CD4-positive, alpha-beta memory T cell (primary cell): ENCODE measurements at regions not wholly inside any gene's neighbourhood (a gene's known extent, or its start where the extent isn't known, plus 50 kb on each side); places are given as distances from the start of the nearest gene placed in this dataset.
A peak's percentile ranks its signal among the peaks of the same experiment; 100 is the strongest.

Experiments
- CTCF ChIA-PET: fragments of 350-600 bp; sonication (Branson Sonifier 250); formaldehyde crosslinking; loops from one replicate; lab custom pipeline; 2021; ENCODE audit warnings: inconsistent platforms; ENCODE audit not compliant: partially characterized antibody; lab: Charles Lee
- POLR2A ChIA-PET: fragments of 350-600 bp; sonication (Branson Sonifier 250); formaldehyde crosslinking; loops from one replicate; lab custom pipeline; 2021; ENCODE audit not compliant: partially characterized antibody; lab: Charles Lee
- DNase-seq, 5 donors: peaks; one replicate each; pipeline versions ENCODE4 v3.0.0 to v3.0.0-alpha.2; 2020 to 2022; ENCODE audit warnings: mixed read lengths in 1 of 5
- H3K27ac ChIP-seq: one replicate; pipeline ENCODE4 v1.7.0; 2013; ENCODE audit warnings: low read depth, low read length
- H3K27me3 ChIP-seq: 2 replicates; pipeline ENCODE4 v1.7.0; 2013; ENCODE audit warnings: mild to moderate bottlenecking, low read length, moderate library complexity; ENCODE audit not compliant: insufficient read depth
- H3K36me3 ChIP-seq: 2 replicates; pipeline ENCODE4 v1.7.0; 2013; ENCODE audit warnings: mild to moderate bottlenecking, low read length, moderate library complexity; ENCODE audit not compliant: insufficient read depth
- H3K4me1 ChIP-seq: 2 replicates; pipeline ENCODE4 v1.7.0; 2013; ENCODE audit warnings: mild to moderate bottlenecking, low read length, moderate library complexity; ENCODE audit not compliant: insufficient read depth
- H3K4me3 ChIP-seq, 2 donors: one replicate each; pipeline ENCODE4 v1.7.0; 2013; ENCODE audit warnings: low read length in 2 of 2, mild to moderate bottlenecking in 1 of 2
- H3K9me3 ChIP-seq, 2 donors: one replicate each; pipeline ENCODE4 v1.7.0; 2013; ENCODE audit warnings: low read length in 2 of 2, control low read depth in 1 of 2; ENCODE audit not compliant: control insufficient read depth in 1 of 2
- H3K27ac Mint-ChIP-seq, 7 donors: one replicate each; pipeline ENCODE4 v1.8.0; 2020 to 2021; ENCODE audit warnings: mixed read lengths in 7 of 7, mild to moderate bottlenecking in 6 of 7, inconsistent platforms in 3 of 7, moderate library complexity in 3 of 7
- H3K27me3 Mint-ChIP-seq, 2 donors: one replicate each; pipeline ENCODE4 v1.8.0; 2020 to 2021; ENCODE audit warnings: mixed read lengths in 2 of 2
- H3K36me3 Mint-ChIP-seq, 2 donors: one replicate each; pipeline ENCODE4 v1.8.0; 2020 to 2021; ENCODE audit warnings: mixed read lengths in 2 of 2, inconsistent platforms in 1 of 2, mild to moderate bottlenecking in 1 of 2
- H3K4me1 Mint-ChIP-seq, 4 donors: one replicate each; pipeline ENCODE4 v1.8.0; 2020 to 2021; ENCODE audit warnings: mixed read lengths in 4 of 4, mild to moderate bottlenecking in 1 of 4
- H3K4me3 Mint-ChIP-seq, 8 donors: one replicate each; pipeline ENCODE4 v1.8.0; 2020 to 2021; ENCODE audit warnings: mixed read lengths in 8 of 8, mild to moderate bottlenecking in 7 of 8, moderate library complexity in 6 of 8, inconsistent platforms in 3 of 8
- H3K9me3 Mint-ChIP-seq, 8 donors: one replicate each; pipeline ENCODE4 v1.8.0; 2020 to 2021; ENCODE audit warnings: mixed read lengths in 8 of 8, mild to moderate bottlenecking in 5 of 8, inconsistent platforms in 3 of 8, moderate library complexity in 1 of 8
- intact Hi-C: fragments of 100-400 bp; cut with micrococcal nuclease; formaldehyde crosslinking; loops from one replicate; pipeline ENCODE4 v1.15.1; 2023

- Mint-ChIP-seq H3K4me3 (peak overlapping the region in 1 of 8 donors; percentile 17), H3K27me3 (no peaks in the 10 kb centered on the region), H3K4me1 (peaks cover 21 to 36% (median 25%) of the 10 kb centered on the region in 4 donors), H3K9me3 (no peaks in the 10 kb centered on the region), H3K36me3 (no peaks in the 10 kb centered on the region), H3K27ac (peak overlapping the region in 3 of 7 donors; percentile 10 to 66 (median 25))
- Histone ChIP-seq H3K9me3 (no peaks in the 10 kb centered on the region), H3K4me1 (peaks cover 13% of the 10 kb centered on the region), H3K4me3 (no peak overlapping the region), H3K36me3 (no peaks in the 10 kb centered on the region), H3K27ac (no peak overlapping the region), H3K27me3 (no peaks in the 10 kb centered on the region)
- ChIA-PET POLR2A (no interaction called here), CTCF (interaction anchor here (0.9 kb wide), 2 partner anchors 13 to 17 kb away, joined by 3 read pairs; no protein-coding TSS in a partner anchor)
- no peak for DNase-seq
- intact Hi-C loops: no loop called here
These were observed 534.3 kb downstream of the VRK1 start for GRCh38 chr14:97331526-97331925.

- Histone ChIP-seq H3K27ac (no peak overlapping the region), H3K36me3 (no peaks in the 10 kb centered on the region), H3K4me3 (no peak overlapping the region), H3K9me3 (no peaks in the 10 kb centered on the region), H3K27me3 (no peaks in the 10 kb centered on the region), H3K4me1 (peaks cover 13% of the 10 kb centered on the region)
- Mint-ChIP-seq H3K27ac (peak overlapping the region in 1 of 7 donors; percentile 3), H3K4me1 (peaks cover 18 to 35% (median 21%) of the 10 kb centered on the region in 4 donors), H3K9me3 (peaks cover 6 to 19% (median 12%) of the 10 kb centered on the region in 8 donors), H3K36me3 (peaks cover 2 to 3% of the 10 kb centered on the region in 2 donors), H3K4me3 (no peak overlapping the region), H3K27me3 (no peaks in the 10 kb centered on the region)
- intact Hi-C loops: no loop called here
- peak in 1 of 5 donors; percentile 3 for DNase-seq
- ChIA-PET CTCF (no interaction called here), POLR2A (no interaction called here)
These were observed 539.0 kb downstream of the VRK1 start for GRCh38 chr14:97336179-97336578.

- H3K4me1 Mint-ChIP-seq: peaks cover 13 to 29% (median 15%) of the 10 kb centered on the region in 4 donors
- no peaks in the 10 kb centered on the region for H3K27me3 Mint-ChIP-seq
- H3K27me3 ChIP-seq: no peaks in the 10 kb centered on the region
- ChIA-PET CTCF (no interaction called here), POLR2A (no interaction called here)
- H3K4me3 Mint-ChIP-seq: no peak overlapping the region
- H3K4me1 ChIP-seq: peaks cover 9% of the 10 kb centered on the region
- no peak overlapping the region for H3K27ac Mint-ChIP-seq
- peaks cover 2 to 3% of the 10 kb centered on the region in 2 donors for H3K36me3 Mint-ChIP-seq
- peaks cover 6 to 22% (median 15%) of the 10 kb centered on the region in 8 donors for H3K9me3 Mint-ChIP-seq
- intact Hi-C loops: no loop called here
- no peak overlapping the region for H3K4me3 ChIP-seq
- no peaks in the 10 kb centered on the region for H3K9me3 ChIP-seq
- H3K36me3 ChIP-seq: no peaks in the 10 kb centered on the region
- no peak for DNase-seq
- H3K27ac ChIP-seq: no peak overlapping the region
These were observed 539.6 kb downstream of the VRK1 start for GRCh38 chr14:97336816-97337215.

GRCh38 chr14:97337267-97337666 lies 540.1 kb downstream of the VRK1 start:
- no peak overlapping the region for H3K27ac ChIP-seq
- Mint-ChIP-seq H3K27me3 (no peaks in the 10 kb centered on the region), H3K4me3 (no peak overlapping the region), H3K4me1 (peaks cover 10 to 25% (median 11%) of the 10 kb centered on the region in 4 donors), H3K36me3 (peaks cover 2 to 3% of the 10 kb centered on the region in 2 donors), H3K27ac (no peak overlapping the region), H3K9me3 (peaks cover 6 to 24% (median 17%) of the 10 kb centered on the region in 8 donors)
- H3K36me3 ChIP-seq: no peaks in the 10 kb centered on the region
- DNase-seq: no peak
- H3K4me3 ChIP-seq: no peak overlapping the region
- ChIA-PET CTCF (no interaction called here), POLR2A (no interaction called here)
- no peaks in the 10 kb centered on the region for H3K9me3 ChIP-seq
- H3K4me1 ChIP-seq: peaks cover 5% of the 10 kb centered on the region
- H3K27me3 ChIP-seq: no peaks in the 10 kb centered on the region
- intact Hi-C loops: no loop called here

GRCh38 chr14:97337670-97338069 lies 540.5 kb downstream of the VRK1 start:
- DNase-seq: no peak
- Mint-ChIP-seq H3K4me3 (no peak overlapping the region), H3K36me3 (peaks cover 2 to 3% of the 10 kb centered on the region in 2 donors), H3K9me3 (peaks cover 6 to 24% (median 17%) of the 10 kb centered on the region in 8 donors), H3K27me3 (no peaks in the 10 kb centered on the region), H3K4me1 (peaks cover 7 to 21% (median 9%) of the 10 kb centered on the region in 4 donors), H3K27ac (no peak overlapping the region)
- Histone ChIP-seq H3K9me3 (no peaks in the 10 kb centered on the region), H3K4me1 (peaks cover under 1% of the 10 kb centered on the region), H3K27me3 (no peaks in the 10 kb centered on the region), H3K27ac (no peak overlapping the region), H3K4me3 (no peak overlapping the region), H3K36me3 (no peaks in the 10 kb centered on the region)
- intact Hi-C loops: no loop called here
- ChIA-PET CTCF (interaction anchor here (0.6 kb wide), 1 partner anchor 98 kb away, joined by 3 read pairs; no protein-coding TSS in a partner anchor), POLR2A (no interaction called here)

GRCh38 chr14:97344666-97345065 lies 547.5 kb downstream of the VRK1 start:
- no peaks in the 10 kb centered on the region for H3K4me1 Mint-ChIP-seq
- POLR2A ChIA-PET: no interaction called here
- intact Hi-C loops: no loop called here
- Histone ChIP-seq H3K36me3 (no peaks in the 10 kb centered on the region), H3K4me1 (no peaks in the 10 kb centered on the region), H3K27ac (no peak overlapping the region), H3K4me3 (no peak overlapping the region), H3K27me3 (no peaks in the 10 kb centered on the region), H3K9me3 (no peaks in the 10 kb centered on the region)
- peaks cover 0 to 16% (median 12%) of the 10 kb centered on the region in 8 donors for H3K9me3 Mint-ChIP-seq
- no peak overlapping the region for H3K4me3 Mint-ChIP-seq
- H3K36me3 Mint-ChIP-seq: peaks cover 2 to 3% of the 10 kb centered on the region in 2 donors
- H3K27ac Mint-ChIP-seq: no peak overlapping the region
- CTCF ChIA-PET: interaction anchor here (1.1 to 1.5 kb wide), 2 partner anchors 10 to 83 kb away, joined by 3 read pairs; no protein-coding TSS in a partner anchor
- DNase-seq: no peak
- no peaks in the 10 kb centered on the region for H3K27me3 Mint-ChIP-seq

GRCh38 chr14:97346675-97347074 lies 549.5 kb downstream of the VRK1 start:
- Mint-ChIP-seq H3K36me3 (no peaks in the 10 kb centered on the region), H3K27me3 (no peaks in the 10 kb centered on the region)

More at GRCh38 chr14:97346675-97347074, 549.5 kb downstream of the VRK1 start:
- H3K36me3 ChIP-seq: no peaks in the 10 kb centered on the region
- peaks cover 0 to 8% (median 7%) of the 10 kb centered on the region in 4 donors for H3K4me1 Mint-ChIP-seq
- ChIA-PET CTCF (no interaction called here), POLR2A (no interaction called here)
- intact Hi-C loops: no loop called here
- H3K4me3 ChIP-seq: no peak overlapping the region
- H3K27me3 ChIP-seq: no peaks in the 10 kb centered on the region
- H3K4me3 Mint-ChIP-seq: no peak overlapping the region
- H3K9me3 Mint-ChIP-seq: peaks cover 0 to 4% (median under 1%) of the 10 kb centered on the region in 8 donors
- no peak overlapping the region for H3K27ac Mint-ChIP-seq
- no peaks in the 10 kb centered on the region for H3K9me3 ChIP-seq
- H3K27ac ChIP-seq: no peak overlapping the region
- no peaks in the 10 kb centered on the region for H3K4me1 ChIP-seq
- no peak for DNase-seq
